COR-L47 (cell line): ENCODE measurements at regions not wholly inside any gene's neighbourhood (a gene's known extent, or its start where the extent isn't known, plus 50 kb on each side); places are given as distances from the start of the nearest gene placed in this dataset.
"Not testable (repeated sequence)": the region's sequence is repeated elsewhere in the genome, so short reads cannot be mapped to it uniquely, and the experiment has no call there.

Experiments
- DNase-seq: peaks from one replicate; lab custom pipeline; 2025; lab: John Stamatoyannopoulos, UW

GRCh38 chr1:221962385-221962784, 220.5 kb upstream of the DUSP10 start:
- no peak for DNase-seq

- no peak for DNase-seq
These were observed 219.8 kb upstream of the DUSP10 start for GRCh38 chr1:221961532-221962292.

- not testable (repeated sequence) for DNase-seq
These were observed 216.3 kb upstream of the DUSP10 start for GRCh38 chr1:221958161-221958562.

GRCh38 chr1:221957350-221957749, 215.5 kb upstream of the DUSP10 start:
- not testable (repeated sequence) for DNase-seq

- no peak for DNase-seq
These were observed 208.1 kb upstream of the DUSP10 start for GRCh38 chr1:221949996-221950395.

DNA sequence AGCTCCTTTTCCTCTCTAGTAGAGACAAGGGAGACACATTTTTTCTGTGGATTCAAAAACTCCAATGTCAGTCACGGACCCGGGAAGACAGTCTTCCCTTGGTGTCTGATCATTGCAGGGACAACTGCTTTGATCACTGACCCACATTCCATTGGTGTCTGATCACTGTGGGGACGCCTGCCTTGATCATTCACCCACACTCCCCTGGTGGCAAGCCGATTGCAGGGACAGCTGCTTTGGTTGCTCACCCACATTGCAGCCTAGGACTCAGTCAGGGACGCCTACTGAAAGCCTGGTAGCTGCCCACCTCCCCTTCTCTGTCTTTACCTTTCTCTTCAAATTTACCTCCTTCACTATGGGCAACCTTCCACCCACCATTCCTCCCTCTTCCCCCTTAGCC, 206.6 kb upstream of the DUSP10 start:
- DNase-seq, result no peak

DNA sequence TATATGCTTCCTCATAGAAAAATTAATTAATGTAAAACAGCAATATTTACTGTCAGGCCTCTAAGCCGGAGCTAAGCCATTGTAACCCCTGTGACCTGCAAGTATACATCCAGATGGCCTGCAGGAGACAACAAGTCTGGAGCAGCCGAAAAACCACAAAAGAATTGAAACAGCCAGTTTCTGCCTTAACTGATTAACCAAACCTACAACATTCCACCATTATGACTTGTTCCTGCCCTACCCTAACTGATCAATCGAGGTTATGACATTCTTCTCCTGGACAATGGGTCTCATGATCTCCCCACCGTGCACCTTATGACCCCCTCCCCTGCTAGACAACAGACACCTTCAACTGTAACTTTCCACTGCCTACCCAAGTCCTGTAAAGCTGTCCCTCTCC, 205.8 kb upstream of the DUSP10 start:
- DNase-seq, result no peak

GRCh38 chr1:221946768-221947167, 204.9 kb upstream of the DUSP10 start:
- no peak for DNase-seq

DNA sequence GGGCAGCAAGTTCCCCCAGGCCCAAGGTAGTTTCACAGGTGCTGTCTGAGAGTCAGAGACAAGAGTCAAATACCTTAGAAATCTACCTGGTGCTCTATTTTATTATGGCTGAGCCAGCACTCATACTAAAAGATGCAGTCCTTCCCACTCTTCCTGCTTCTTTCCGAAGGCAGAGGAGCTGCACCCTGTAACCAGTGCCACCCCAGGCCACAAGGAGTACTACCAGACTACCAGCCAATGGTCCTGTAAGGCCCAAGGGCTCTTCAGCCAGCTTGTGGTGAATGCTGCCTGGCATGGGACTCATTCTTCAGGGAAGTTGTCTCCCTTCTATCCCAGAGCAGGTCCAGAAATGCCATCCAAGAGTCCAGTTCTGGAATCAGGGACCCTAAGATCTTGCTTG, 203.8 kb upstream of the DUSP10 start:
- DNase-seq, result no peak

- DNase-seq, result no peak
These were observed 202.5 kb upstream of the DUSP10 start for GRCh38 chr1:221944247-221944870.

- no peak for DNase-seq
These were observed 198.7 kb upstream of the DUSP10 start for GRCh38 chr1:221940631-221941030.

DNA sequence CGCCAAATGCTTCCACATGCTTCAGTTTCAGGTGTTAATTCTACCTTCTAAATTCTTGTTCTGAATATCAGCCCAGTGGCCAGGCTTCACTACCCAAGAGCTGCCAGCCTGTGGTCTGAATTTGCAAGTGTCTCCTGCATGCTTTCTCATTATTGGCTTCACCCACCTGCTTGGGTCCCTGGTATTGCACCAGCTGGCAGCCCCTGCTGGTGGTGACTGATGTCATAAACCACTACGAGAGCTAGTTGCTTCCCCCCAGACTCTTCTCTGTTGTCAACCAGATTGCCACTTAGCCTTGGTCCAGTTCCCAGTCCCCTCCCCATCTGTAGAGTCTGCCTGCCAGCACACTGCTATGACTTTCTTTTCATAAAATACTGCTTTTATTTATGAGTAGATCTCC, 197.7 kb upstream of the DUSP10 start:
- no peak for DNase-seq

DNA sequence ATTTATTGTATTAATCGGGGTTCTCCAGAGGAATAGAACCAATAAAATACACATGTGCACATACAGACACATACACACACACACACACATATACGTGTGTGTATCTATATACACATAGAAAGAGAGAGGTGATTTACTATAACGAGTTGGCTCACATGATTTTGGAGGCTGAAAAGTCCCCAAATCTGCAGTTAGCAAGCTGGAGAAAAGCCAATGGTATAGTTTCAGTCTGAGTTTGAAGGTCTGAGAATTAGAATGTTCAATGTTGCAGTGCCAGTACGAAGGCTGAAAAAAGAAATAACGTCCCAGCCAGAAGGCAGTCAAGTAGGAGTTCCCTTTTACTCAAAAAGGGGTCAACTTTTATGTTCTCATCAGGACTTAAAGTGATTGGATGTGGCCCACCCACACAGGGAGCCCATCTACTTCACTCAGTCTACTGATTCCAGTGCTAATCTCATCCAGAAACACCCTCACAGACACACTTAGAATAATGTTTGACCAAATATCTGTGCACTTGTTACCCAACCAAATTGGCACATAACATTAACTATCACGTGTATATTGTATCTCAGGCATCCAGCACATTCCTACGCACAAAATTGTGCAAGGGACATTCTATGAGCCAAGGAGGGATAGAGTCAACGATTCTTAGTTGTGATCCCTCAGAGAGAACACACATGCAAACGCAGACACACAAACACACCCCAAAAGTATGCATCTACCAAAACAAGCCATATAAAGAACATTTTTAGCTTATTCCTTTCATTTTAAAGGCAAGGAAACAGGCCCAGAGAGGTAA, 195.5 kb upstream of the DUSP10 start:
- no peak for DNase-seq

- DNase-seq, result no peak
These were observed 191.9 kb upstream of the DUSP10 start for GRCh38 chr1:221933814-221934213.

DNA sequence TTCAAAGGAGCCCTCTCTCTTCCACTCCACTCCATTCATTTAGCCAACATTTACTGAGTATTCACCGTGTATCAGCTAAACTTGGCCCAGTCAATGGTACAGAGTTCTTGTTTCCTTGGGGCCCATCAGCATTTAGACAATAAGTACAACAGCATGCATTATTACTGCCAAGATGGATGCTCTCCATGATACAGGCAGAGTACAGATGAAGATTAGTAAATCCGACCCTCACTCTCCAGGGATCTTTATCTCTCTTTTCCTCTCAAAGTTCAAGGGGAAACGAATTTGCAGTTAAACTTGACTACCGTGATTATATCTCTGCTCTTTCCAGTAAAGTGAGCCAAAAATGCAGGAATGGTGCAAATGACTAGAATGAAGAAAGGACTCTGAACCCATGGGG, 184.6 kb upstream of the DUSP10 start:
- DNase-seq, result no peak

DNA sequence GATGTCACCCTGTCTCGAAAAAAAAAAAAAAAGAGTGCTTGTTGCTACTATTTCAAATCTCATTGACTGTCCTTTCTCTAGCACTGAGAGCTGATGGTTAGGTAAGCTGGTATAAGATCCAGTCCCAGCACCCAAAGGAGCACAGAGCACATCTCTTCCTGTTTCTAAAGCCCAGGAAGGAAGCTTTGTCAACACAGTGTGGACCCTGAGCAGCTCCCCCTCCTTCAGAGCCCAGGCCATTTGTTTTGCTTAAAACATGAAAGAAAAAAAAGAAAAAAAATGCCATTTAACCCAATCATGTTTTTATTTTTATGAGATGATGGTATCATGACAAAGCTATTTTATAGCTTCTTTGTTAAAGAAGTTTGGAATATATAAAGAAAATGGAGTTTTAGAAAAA, 184.1 kb upstream of the DUSP10 start:
- DNase-seq, result no peak

DNA sequence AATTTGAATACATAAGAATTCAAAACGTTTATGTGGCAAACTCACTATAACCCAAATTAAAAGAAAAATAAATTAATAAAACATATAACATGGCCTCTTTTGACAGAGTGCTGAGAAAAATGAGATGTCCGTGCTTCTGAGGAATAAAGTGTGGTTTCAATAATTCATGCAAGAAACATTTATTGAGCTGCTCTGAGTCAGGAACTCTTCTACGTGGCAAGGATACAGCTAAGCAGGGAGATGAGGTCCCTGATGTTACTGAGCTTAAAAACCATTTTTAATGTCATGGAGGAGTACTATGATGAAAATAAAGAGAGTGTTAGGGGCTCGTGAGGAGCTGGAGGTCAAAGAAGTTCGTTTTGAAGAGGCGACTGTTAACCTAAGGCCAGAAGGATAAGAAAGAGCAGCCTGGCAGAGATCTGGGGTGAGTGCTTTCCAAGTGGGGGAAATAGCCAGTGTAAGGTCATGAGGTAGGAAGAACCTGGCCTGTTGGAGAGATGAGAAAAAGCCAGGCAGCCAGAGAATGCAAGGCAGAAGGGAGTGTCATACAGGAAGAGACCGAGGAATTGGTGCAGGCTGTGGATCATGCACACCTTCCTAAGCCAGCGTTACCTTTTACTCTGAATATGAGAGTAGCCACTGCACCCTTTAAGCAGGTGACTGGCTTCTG, 182.2 kb upstream of the DUSP10 start:
- DNase-seq, result no peak

GRCh38 chr1:221921936-221922335, 180.0 kb upstream of the DUSP10 start:
- DNase-seq, result no peak

- DNase-seq, result no peak
These were observed 177.9 kb upstream of the DUSP10 start for GRCh38 chr1:221919743-221920142.

GRCh38 chr1:221919341-221919740, 177.5 kb upstream of the DUSP10 start:
- DNase-seq, result no peak

DNA sequence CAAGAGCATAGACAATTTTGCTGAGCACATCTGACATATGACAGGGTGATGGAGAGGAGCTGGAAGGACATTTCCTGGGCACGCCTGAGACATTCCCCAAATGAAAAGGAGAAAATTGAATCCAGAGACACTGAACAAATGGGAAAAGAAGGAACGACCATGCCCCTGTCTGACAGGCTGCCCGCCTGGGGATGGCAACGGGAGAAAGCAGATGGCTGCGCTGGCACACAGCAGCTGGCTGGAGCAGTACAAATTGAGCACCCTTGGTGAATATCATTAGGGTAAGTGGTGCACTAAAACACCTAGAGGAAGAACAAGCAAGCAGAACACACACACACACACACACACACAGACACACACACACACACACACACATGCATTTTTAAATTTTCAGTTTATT, 174.3 kb upstream of the DUSP10 start:
- DNase-seq, result no peak

- no peak for DNase-seq
These were observed 173.9 kb upstream of the DUSP10 start for GRCh38 chr1:221915764-221916163.
